IMR-90 (cell line): ENCODE measurements at regions not wholly inside any gene's neighbourhood (a gene's known extent, or its start where the extent isn't known, plus 50 kb on each side); places are given as distances from the start of the nearest gene placed in this dataset.

Experiments used
- BHLHE40 ChIP-seq: fragments of 150-350 bp; IDR thresholded peaks from 2 replicates; pipeline ENCODE4 v1.6.1; 2016; ENCODE audit warnings: mild to moderate bottlenecking, low read depth, low read length
- CEBPB ChIP-seq: IDR thresholded peaks from 2 replicates; pipeline ENCODE4 v1.6.1; 2012; ENCODE audit warnings: low read depth, low read length, improper control_type of control experiment
- CHD1 ChIP-seq: IDR thresholded peaks from 2 replicates; pipeline ENCODE4 v1.6.1; 2012; ENCODE audit warnings: low read depth, low read length, improper control_type of control experiment
- CTCF ChIP-seq: conservative IDR thresholded peaks from 2 replicates; pipeline ENCODE4 v1.5.1; 2012; ENCODE audit warnings: mild to moderate bottlenecking, low read depth, low read length, improper control_type of control experiment
- ELK1 ChIP-seq: fragments of 150-350 bp; IDR thresholded peaks from 2 replicates; pipeline ENCODE4 v1.6.1; 2016; ENCODE audit warnings: low read depth, mild to moderate bottlenecking, low read length, moderate library complexity, borderline replicate concordance
- FOS ChIP-seq: fragments of 150-350 bp; IDR thresholded peaks from 2 replicates; pipeline ENCODE4 v1.6.1; 2016; ENCODE audit warnings: low read depth, low read length
- MAFK ChIP-seq: IDR thresholded peaks from 2 replicates; pipeline ENCODE4 v1.6.1; 2012; ENCODE audit warnings: low read depth, low read length, improper control_type of control experiment
- NFE2L2 ChIP-seq: fragments of 150-350 bp; IDR thresholded peaks from 2 replicates; pipeline ENCODE4 v1.6.1; 2016; ENCODE audit warnings: low read depth, mild to moderate bottlenecking, low read length
- POLR2A ChIP-seq: IDR thresholded peaks from 2 replicates; pipeline ENCODE4 v1.6.1; 2012; ENCODE audit warnings: mild to moderate bottlenecking, low read depth, low read length
- RAD21 ChIP-seq: IDR thresholded peaks from 2 replicates; pipeline ENCODE4 v1.6.1; 2012; ENCODE audit warnings: low read length, improper control_type of control experiment
- RCOR1 ChIP-seq: IDR thresholded peaks from 2 replicates; pipeline ENCODE4 v1.6.1; 2012; ENCODE audit warnings: mild to moderate bottlenecking, low read length, improper control_type of control experiment; ENCODE audit not compliant: insufficient replicate concordance
- RFX5 ChIP-seq: IDR thresholded peaks from 2 replicates; pipeline ENCODE4 v1.8.0; 2012; ENCODE audit warnings: low read depth, mild to moderate bottlenecking, low read length, moderate library complexity
- SMC3 ChIP-seq: fragments of 150-350 bp; IDR thresholded peaks from 2 replicates; pipeline ENCODE4 v1.6.1; 2016; ENCODE audit warnings: low read depth, mild to moderate bottlenecking, antibody characterized with exemption, low read length, moderate library complexity
- USF2 ChIP-seq: fragments of 150-350 bp; IDR thresholded peaks from 2 replicates; pipeline ENCODE4 v1.6.1; 2017; ENCODE audit warnings: mild to moderate bottlenecking, antibody characterized with exemption, low read length, low read depth

GRCh38 chr6:82017773-82018172, 229.8 kb downstream of the IBTK start:
- TF ChIP-seq POLR2A: no peak
- no peak for TF ChIP-seq ELK1
- TF ChIP-seq CTCF: no peak
- TF ChIP-seq MAFK: no peak
- TF ChIP-seq NFE2L2: no peak
- TF ChIP-seq CHD1: no peak
- no peak for TF ChIP-seq RFX5
- TF ChIP-seq USF2: no peak
- TF ChIP-seq RAD21: no peak
- no peak for TF ChIP-seq SMC3
- no peak for TF ChIP-seq CEBPB
- no peak for TF ChIP-seq BHLHE40
- TF ChIP-seq RCOR1: no peak
- no peak for TF ChIP-seq FOS
